ENCODE measurements at regions not wholly inside any gene's neighbourhood (a gene's known extent, or its start where the extent isn't known, plus 50 kb on each side); places are given as distances from the start of the nearest gene placed in this dataset.

DNA sequence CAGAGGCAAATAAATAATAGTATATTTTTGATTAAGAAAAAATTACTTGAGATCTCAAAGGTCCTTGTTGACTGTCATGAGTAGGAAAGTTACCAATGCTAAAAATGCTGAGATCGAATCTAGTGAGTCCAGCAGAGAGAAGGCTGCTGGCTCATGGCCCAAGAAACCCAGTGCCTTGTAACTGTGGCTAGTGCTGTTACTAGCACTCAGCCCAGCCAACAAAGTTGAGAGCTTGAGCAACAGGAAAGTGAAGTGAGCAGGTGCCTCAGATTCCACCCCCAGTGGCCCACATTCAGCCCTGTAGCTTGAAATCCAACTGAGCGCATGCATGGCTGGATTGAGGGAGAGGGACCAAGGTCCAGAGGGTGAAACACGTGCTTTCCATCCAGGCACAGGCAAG is 398.2 kb downstream of the SHANK2 start:
- no peaks in the 10 kb centered on the region for H3K36me3 Mint-ChIP-seq (ENCODE audit: low read depth)

DNA sequence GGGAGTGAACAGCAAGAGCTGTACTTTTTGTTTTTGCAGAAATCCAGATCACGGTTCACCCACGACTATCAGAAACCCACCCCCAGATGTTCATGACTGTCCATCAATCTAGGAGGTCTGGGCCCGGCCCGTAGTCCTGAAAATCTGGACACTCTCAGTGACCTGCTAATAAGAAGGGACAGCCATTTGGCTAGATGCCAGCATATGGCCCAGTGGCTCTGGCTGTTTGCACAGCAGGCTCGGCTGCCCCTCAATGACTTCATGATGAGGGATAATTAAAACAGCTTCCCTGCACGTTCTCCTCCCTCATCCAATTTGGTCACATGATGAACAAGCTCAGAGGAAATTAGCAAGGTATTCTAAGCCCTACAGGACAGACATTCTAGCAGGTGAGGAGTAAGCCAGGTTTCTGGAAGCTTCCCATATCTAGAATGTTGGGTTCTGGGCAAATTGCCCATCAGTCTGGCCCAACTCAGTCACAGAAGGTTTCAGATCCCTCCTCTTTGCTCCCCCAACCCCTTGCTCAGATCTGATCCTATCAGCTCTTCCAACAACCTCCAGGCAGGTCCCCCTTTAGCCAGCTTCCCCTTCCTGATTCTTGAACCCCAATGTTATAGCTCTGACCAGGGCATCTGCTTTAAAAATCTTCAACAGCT is 397.3 kb downstream of the SHANK2 start:
- intact Hi-C loops (cut with micrococcal nuclease), result no loop called here
- Mint-ChIP-seq H3K9me3 (no peaks in the 10 kb centered on the region), H3K4me3 (no peak overlapping the region), H3K4me1 (ENCODE audit: low read depth) (no peaks in the 10 kb centered on the region), H3K36me3 (ENCODE audit: low read depth) (no peaks in the 10 kb centered on the region), H3K27ac (no peak overlapping the region), H3K27me3 (no peaks in the 10 kb centered on the region)

More for the DNA sequence above, 398.2 kb downstream of the SHANK2 start:
- Mint-ChIP-seq H3K9me3 (no peaks in the 10 kb centered on the region), H3K27ac (no peak overlapping the region), H3K27me3 (no peaks in the 10 kb centered on the region), H3K4me1 (ENCODE audit: low read depth) (no peaks in the 10 kb centered on the region), H3K4me3 (no peak overlapping the region)
- intact Hi-C loops (cut with micrococcal nuclease), result no loop called here

DNA sequence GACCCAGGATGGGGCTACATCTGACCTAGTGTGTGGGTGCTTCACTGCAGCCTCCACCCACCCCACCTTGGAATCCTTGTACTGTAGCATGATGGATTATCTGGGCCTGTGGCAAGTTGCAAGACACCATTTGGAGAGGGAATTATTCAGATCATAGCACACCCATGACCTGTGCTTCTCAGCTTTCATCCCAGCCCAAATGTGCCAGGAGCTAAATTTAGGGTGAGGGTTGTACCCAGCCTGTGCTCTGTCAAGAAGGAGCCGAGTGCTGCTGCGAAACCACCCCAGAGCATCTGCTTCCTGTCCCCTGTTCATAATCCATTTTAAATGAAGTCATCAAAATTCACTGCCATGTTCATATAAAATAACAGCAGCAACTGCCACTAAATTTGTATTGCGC is 394.5 kb downstream of the SHANK2 start:
- H3K4me1 Mint-ChIP-seq (ENCODE audit: low read depth), result no peaks in the 10 kb centered on the region
- H3K36me3 Mint-ChIP-seq (ENCODE audit: low read depth), result no peaks in the 10 kb centered on the region
- no peak overlapping the region for H3K27ac Mint-ChIP-seq

DNA sequence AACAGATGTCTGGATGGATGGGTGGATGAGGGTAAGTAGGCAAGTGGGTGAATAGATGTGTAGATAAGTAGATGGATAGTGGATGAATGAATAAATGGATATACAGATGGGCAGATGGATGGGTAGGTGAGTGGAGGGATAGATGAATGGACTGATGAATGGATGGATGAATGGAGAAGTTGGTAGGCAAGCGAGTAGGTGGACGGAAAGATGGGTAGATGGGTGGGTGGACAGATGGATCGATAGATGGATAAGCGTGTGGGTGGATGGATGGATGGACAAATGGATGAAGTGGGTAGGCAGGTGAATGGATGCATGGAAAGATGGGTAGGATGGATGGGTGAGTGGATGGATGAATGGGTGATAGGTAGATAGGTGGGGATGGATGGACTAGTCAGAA is 393.2 kb downstream of the SHANK2 start:
- Mint-ChIP-seq H3K27ac (no peak overlapping the region), H3K36me3 (ENCODE audit: low read depth) (no peaks in the 10 kb centered on the region), H3K9me3 (no peaks in the 10 kb centered on the region), H3K27me3 (no peaks in the 10 kb centered on the region), H3K4me3 (no peak overlapping the region), H3K4me1 (ENCODE audit: low read depth) (no peaks in the 10 kb centered on the region)
- intact Hi-C loops (cut with micrococcal nuclease), result no loop called here

More for the DNA sequence above, 394.5 kb downstream of the SHANK2 start:
- H3K27me3 Mint-ChIP-seq, result no peaks in the 10 kb centered on the region
- intact Hi-C loops (cut with micrococcal nuclease), result no loop called here
- no peak overlapping the region for H3K4me3 Mint-ChIP-seq
- H3K9me3 Mint-ChIP-seq, result no peaks in the 10 kb centered on the region

DNA sequence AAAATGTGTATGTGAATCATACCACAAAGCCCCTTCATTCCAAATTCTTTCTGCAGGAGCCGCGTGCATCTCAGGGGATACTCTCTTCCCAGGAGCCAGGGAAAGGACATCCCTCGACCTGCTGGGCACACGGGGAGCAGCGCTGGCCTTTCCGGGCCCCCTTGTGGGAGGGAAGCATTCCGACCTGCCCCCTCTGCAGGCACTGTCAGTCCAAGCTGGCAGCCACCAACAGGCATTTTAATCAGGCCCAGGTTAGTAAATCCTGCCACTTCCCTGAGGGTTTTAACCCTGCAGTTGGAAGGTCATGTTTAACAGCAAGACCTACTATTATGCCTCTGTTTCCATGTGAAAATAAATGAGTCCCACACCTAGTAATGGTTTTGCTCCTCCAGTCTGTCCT is 391.5 kb downstream of the SHANK2 start:
- no peaks in the 10 kb centered on the region for H3K36me3 Mint-ChIP-seq (ENCODE audit: low read depth)
- H3K27ac Mint-ChIP-seq, result no peak overlapping the region
- H3K4me1 Mint-ChIP-seq (ENCODE audit: low read depth), result no peaks in the 10 kb centered on the region
- H3K4me3 Mint-ChIP-seq, result no peak overlapping the region
- intact Hi-C loops (cut with micrococcal nuclease), result no loop called here
- H3K27me3 Mint-ChIP-seq, result no peaks in the 10 kb centered on the region
- no peaks in the 10 kb centered on the region for H3K9me3 Mint-ChIP-seq

DNA sequence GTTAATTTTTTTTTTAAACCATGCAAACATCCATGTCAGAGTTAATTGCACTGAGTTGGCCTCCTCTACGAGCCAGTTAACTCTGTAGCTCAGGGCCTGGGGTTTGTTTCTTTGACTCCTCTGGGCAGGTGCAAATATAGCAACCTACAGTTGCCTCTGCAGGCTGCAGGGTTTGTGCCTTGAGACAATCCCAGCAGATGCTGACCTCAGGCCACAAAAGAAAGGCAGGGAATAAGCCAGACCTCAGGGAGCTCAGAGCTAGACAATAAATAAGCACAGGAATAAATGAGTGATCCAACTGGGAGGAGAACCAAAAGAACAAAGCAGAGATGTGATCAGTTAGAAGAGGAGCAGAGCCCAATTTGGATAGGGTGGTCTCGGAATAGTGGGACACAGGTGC is 390.8 kb downstream of the SHANK2 start:
- H3K4me1 Mint-ChIP-seq (ENCODE audit: low read depth), result no peaks in the 10 kb centered on the region
- no peaks in the 10 kb centered on the region for H3K9me3 Mint-ChIP-seq
- no peak overlapping the region for H3K4me3 Mint-ChIP-seq
- intact Hi-C loops (cut with micrococcal nuclease), result no loop called here
- H3K27ac Mint-ChIP-seq, result no peak overlapping the region
- no peaks in the 10 kb centered on the region for H3K36me3 Mint-ChIP-seq (ENCODE audit: low read depth)
- H3K27me3 Mint-ChIP-seq, result no peaks in the 10 kb centered on the region

DNA sequence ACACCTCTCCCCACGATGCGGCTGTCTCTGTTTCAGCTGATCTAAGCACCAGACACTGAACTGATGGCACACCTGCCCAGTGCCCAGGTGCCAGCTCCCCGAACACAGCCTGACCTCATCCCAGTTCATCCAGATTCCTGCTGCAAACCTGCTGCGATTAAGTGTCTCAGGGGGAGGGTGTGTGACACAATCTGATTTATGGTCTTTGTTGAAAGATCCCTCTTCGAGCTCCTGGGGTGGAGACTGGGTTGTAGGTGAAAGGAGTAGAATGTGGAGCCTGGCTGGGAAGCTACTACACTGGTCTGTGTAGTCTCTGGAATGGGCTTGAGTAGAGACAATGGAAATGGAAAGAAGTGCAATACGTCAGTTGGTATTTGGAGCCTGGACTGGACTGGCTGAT is 390.3 kb downstream of the SHANK2 start:
- intact Hi-C loops (cut with micrococcal nuclease), result no loop called here
- Mint-ChIP-seq H3K36me3 (ENCODE audit: low read depth) (no peaks in the 10 kb centered on the region), H3K27ac (no peak overlapping the region), H3K9me3 (no peaks in the 10 kb centered on the region), H3K4me1 (ENCODE audit: low read depth) (no peaks in the 10 kb centered on the region), H3K27me3 (no peaks in the 10 kb centered on the region), H3K4me3 (no peak overlapping the region)

DNA sequence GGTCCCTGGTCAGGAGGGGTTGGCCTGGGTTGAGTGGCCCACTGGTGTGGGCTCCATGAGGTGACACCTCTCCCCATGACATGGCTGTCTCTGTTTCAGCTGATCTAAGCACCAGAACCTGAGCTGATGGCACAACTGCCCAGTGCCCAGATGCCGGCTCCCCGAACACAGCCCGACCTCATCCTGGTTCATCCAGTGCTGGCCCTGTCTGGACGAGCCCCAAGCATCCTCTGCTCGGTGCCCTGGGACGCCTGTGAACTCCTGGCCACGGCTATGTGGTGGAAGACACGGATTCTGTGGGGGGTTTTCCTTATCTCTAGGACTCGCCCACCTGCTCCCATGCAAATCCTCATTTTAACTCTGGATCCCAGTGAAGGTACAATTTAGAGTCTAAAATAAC is 389.2 kb downstream of the SHANK2 start:
- no peaks in the 10 kb centered on the region for H3K4me1 Mint-ChIP-seq (ENCODE audit: low read depth)
- H3K36me3 Mint-ChIP-seq (ENCODE audit: low read depth), result no peaks in the 10 kb centered on the region
- H3K9me3 Mint-ChIP-seq, result no peaks in the 10 kb centered on the region
- H3K4me3 Mint-ChIP-seq, result no peak overlapping the region
- no peaks in the 10 kb centered on the region for H3K27me3 Mint-ChIP-seq
- intact Hi-C loops (cut with micrococcal nuclease), result no loop called here
- H3K27ac Mint-ChIP-seq, result no peak overlapping the region

DNA sequence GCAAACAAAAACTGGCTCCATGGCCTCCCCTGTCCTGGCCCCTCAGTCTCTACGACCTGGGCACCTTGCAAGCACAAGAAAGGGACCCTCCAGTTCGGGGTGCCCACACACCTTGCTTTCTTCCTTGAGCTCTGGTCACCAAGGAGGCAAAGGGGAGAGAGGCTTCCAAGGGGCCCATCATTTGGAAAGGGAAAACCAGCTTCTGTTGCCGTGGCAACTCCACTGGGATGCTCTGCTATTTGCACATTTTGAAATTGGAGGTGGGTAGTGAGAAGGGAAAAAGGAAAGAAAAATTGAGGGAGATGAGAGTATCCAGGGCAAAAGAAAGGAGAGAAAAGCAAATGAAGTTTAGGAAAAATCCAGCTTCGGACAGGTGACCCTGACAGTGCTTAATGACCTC is 388.4 kb downstream of the SHANK2 start:
- Mint-ChIP-seq H3K27me3 (no peaks in the 10 kb centered on the region), H3K4me1 (ENCODE audit: low read depth) (no peaks in the 10 kb centered on the region), H3K27ac (no peak overlapping the region), H3K36me3 (ENCODE audit: low read depth) (no peaks in the 10 kb centered on the region), H3K4me3 (no peak overlapping the region), H3K9me3 (no peaks in the 10 kb centered on the region)
- intact Hi-C loops (cut with micrococcal nuclease), result no loop called here

DNA sequence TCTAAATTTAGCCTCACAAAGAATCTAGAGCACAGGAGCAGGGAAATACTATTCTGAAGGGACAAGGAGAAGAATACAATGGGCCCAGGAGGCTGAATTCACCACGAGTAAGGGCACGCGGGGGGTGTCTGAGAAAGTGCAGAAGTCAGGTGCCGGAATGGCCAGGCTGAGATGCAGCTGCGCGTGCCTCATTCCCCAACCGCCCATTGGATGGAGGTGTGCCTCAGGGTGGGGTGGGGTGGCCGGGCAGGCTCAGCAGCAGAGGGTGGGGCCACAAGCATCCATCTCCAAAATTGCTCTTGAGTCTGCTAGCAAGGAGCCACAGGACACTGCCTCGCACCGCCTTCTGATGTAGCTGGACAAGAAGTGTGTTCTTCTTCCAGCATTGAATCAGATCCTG is 387.0 kb downstream of the SHANK2 start:
- no peak overlapping the region for H3K4me3 Mint-ChIP-seq
- no peaks in the 10 kb centered on the region for H3K27me3 Mint-ChIP-seq
- H3K27ac Mint-ChIP-seq, result no peak overlapping the region
- intact Hi-C loops (cut with micrococcal nuclease), result no loop called here
- H3K4me1 Mint-ChIP-seq (ENCODE audit: low read depth), result no peaks in the 10 kb centered on the region
- H3K36me3 Mint-ChIP-seq (ENCODE audit: low read depth), result no peaks in the 10 kb centered on the region
- no peaks in the 10 kb centered on the region for H3K9me3 Mint-ChIP-seq

DNA sequence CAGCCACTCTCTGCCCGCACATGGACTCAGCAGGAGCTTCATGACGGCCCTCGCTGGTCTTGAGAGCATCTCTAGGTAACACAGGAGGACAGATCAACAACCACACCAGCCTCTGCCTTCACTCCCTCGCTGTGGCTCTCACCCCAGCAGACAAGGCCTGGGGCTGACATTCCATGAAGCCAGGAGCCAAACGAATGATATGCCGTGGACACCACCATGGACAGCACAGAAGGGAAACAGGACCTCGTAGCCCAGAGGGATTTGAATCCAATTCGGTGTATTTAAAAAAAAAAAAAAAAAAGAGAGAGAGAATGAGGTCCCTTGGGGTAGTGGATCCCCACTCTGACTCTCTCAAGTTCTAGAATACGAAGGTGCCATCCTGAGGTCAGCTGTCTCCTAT is 385.5 kb downstream of the SHANK2 start:
- Mint-ChIP-seq H3K36me3 (ENCODE audit: low read depth) (no peaks in the 10 kb centered on the region), H3K27ac (no peak overlapping the region), H3K4me1 (ENCODE audit: low read depth) (no peaks in the 10 kb centered on the region), H3K27me3 (no peaks in the 10 kb centered on the region), H3K9me3 (no peaks in the 10 kb centered on the region), H3K4me3 (no peak overlapping the region)
- intact Hi-C loops (cut with micrococcal nuclease), result no loop called here

DNA sequence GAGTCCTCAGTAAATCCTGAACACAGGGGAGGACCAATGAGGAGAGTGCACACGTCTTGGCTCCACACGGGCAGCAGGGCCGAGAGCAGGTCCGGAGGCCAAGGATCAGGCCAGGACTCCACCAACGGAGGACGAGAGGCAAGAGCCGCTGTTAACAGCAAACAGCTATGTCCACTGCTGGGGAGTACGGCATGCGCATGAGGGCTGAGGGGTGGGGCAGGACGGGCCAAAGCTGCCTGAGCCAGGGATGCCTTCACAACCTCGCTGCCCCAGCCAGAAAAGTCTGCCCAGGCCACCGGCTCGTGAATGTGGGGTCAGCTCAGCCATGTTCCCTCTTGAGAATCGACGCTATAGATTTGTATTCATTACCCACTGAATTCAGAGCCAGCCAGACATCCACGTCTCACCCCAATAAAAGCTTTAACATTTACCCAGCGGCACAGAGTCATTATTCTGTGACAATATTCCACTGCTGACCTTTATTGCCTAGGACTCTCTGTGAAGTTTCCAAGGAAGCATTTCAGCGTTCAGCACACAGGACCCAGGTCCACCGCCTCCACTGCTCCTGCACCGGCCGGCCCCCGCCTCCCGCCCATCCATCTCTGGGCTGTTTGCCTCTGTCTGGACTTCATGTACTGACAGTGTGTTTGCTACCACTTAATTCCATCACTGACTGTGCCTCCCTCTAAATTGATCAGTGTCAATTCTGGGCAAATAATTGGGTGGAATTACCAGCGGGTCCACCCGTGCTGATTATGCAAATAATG is 384.9 kb downstream of the SHANK2 start:
- no peak overlapping the region for H3K27ac Mint-ChIP-seq
- intact Hi-C loops (cut with micrococcal nuclease), result no loop called here
- no peaks in the 10 kb centered on the region for H3K4me1 Mint-ChIP-seq (ENCODE audit: low read depth)
- H3K27me3 Mint-ChIP-seq, result no peaks in the 10 kb centered on the region
- no peak overlapping the region for H3K4me3 Mint-ChIP-seq
- no peaks in the 10 kb centered on the region for H3K36me3 Mint-ChIP-seq (ENCODE audit: low read depth)
- H3K9me3 Mint-ChIP-seq, result no peaks in the 10 kb centered on the region

DNA sequence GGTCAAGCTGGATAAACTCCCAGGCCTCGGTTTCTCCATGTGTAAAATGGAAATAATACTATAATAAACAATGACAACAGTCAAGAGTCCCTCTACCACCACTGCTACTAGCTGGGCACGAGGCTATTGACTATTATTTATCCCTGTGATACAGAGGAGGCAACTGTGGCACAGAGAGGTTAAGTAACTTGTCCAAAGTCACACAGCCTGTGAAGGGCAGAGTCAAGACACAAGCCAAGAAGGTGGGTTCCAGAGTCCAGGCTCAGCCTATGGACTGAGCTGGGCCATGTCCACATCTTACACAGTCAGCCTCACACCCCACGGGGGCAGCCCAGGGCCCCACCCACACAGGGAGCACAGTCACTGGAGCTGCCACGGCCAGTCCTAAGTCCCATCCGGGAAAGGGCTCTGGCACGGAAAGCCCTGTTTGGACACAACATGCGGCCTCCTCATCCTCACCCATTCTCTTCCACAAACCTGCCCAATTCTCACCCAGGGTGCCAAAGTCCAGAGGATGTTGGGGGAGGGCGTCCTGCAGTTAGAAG is 384.0 kb downstream of the SHANK2 start:
- H3K27ac Mint-ChIP-seq, result no peak overlapping the region
- no peak overlapping the region for H3K4me3 Mint-ChIP-seq
- intact Hi-C loops (cut with micrococcal nuclease), result no loop called here
- H3K27me3 Mint-ChIP-seq, result no peaks in the 10 kb centered on the region
- no peaks in the 10 kb centered on the region for H3K4me1 Mint-ChIP-seq (ENCODE audit: low read depth)
- no peaks in the 10 kb centered on the region for H3K36me3 Mint-ChIP-seq (ENCODE audit: low read depth)
- H3K9me3 Mint-ChIP-seq, result no peaks in the 10 kb centered on the region

DNA sequence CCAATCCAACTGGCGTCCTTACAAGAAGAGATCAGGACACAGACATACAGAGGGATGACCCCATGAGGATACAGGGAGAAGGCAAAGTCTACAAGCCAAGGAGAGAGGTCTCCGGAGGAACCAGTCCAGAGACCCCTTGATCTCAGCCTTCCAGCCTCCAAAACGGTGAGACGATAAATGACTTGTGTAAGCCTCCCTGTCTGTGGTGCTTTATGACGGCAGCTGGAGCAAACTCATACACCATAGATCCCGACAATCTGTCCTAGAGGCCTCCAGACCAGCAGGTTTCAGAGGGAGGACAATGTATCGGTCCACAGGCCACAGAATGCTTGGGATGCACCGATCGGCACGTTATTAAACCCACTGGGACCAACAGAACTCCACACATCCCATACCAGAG is 383.3 kb downstream of the SHANK2 start:
- H3K4me1 Mint-ChIP-seq (ENCODE audit: low read depth), result no peaks in the 10 kb centered on the region
- no peaks in the 10 kb centered on the region for H3K9me3 Mint-ChIP-seq
- H3K36me3 Mint-ChIP-seq (ENCODE audit: low read depth), result no peaks in the 10 kb centered on the region
- intact Hi-C loops (cut with micrococcal nuclease), result no loop called here
- H3K4me3 Mint-ChIP-seq, result no peak overlapping the region
- H3K27ac Mint-ChIP-seq, result no peak overlapping the region
- no peaks in the 10 kb centered on the region for H3K27me3 Mint-ChIP-seq

DNA sequence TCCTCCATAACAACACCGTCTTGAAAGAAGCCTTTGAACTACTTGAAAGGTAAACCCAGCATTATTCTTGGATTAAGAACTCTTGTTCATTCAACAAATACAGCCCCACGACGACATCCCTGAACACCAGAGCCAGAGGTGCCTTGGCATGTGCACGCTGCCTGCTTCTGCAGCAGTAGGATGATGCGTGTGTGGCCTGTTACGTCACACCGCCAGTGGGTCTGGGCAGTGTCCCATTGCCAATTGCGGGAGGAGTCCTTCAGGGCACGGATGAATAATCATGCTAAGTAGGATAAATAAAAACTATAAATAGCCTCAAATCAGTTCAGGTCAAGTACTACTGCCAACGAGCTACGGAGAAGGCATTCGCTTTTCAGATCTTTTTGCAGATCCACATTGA is 380.5 kb downstream of the SHANK2 start:
- intact Hi-C loops (cut with micrococcal nuclease), result no loop called here
- H3K9me3 Mint-ChIP-seq, result no peaks in the 10 kb centered on the region
- no peaks in the 10 kb centered on the region for H3K4me1 Mint-ChIP-seq (ENCODE audit: low read depth)
- no peak overlapping the region for H3K27ac Mint-ChIP-seq
- H3K36me3 Mint-ChIP-seq (ENCODE audit: low read depth), result no peaks in the 10 kb centered on the region
- H3K4me3 Mint-ChIP-seq, result no peak overlapping the region
- H3K27me3 Mint-ChIP-seq, result peaks cover 3% of the 10 kb centered on the region
